ENCODE measurements at regions not wholly inside any gene's neighbourhood (a gene's known extent, or its start where the extent isn't known, plus 50 kb on each side); places are given as distances from the start of the nearest gene placed in this dataset.

DNA sequence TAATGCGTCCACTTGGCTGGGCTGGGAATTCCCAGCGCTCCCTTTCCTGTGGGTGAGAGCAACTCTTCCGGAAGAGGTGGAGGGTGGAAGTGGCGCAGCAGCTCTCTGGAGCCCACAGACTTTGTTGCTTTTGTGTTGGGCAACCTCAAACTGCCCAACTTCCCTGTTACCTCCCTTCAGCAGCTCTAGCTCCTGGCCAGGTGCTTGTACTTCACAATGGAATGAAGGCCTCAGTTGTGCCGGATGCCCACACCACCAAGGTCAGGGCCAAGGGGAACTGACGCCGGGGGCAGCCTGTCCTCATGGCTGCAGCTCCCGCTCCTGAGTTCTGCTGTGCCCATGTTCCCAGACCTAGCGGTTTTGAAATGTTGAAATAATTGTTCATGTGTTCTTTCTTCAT lies 322.9 kb downstream of the GALR1 start:
- DNase-seq = no peak

DNA sequence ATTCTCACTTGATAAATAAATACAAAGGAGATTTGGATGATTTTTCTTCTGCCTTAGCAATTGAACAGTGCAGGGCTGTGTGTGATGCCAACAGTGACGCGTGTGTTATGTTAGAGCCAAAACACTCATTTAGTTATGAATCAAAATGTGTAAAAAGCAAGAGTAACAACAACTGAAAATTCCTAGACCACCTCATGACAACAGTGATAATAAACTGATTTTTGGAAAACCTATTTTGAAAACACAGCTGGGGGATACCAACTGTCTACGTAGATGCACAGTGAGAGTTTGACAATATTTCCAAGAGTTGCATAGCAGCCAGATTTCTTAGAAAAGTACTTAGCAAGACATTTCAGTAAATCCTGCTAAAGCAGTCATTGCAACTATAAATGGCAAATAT lies 323.9 kb downstream of the GALR1 start:
- no peak for DNase-seq

DNA sequence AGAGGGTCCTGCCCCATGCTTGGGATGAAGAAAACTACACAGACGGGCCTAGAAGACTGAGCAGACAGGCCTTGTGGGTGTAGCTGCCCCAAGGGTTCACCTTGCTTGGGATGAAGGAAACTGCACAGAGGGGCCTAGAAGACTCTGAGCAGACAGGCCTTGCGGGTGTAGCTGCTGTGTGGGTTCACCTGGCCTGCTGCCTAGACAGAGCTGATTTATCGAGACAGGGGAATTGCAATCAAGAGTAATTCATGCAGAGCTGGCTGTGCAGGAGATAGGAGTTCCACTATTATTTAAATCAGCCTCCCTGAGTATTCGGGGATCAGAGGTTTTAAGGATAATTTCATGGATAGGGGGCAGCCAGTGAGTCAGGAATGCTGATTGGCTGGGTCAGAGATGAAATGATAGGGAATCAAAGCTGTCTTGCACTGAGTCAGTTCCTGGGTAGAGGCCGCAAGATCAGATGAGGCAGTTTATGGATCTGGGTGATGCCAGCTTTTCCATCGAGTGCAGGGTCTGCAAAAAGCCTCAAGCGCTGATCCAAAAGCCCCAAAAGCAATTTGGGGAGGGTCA lies 341.4 kb downstream of the GALR1 start:
- DNase-seq = no peak

DNA sequence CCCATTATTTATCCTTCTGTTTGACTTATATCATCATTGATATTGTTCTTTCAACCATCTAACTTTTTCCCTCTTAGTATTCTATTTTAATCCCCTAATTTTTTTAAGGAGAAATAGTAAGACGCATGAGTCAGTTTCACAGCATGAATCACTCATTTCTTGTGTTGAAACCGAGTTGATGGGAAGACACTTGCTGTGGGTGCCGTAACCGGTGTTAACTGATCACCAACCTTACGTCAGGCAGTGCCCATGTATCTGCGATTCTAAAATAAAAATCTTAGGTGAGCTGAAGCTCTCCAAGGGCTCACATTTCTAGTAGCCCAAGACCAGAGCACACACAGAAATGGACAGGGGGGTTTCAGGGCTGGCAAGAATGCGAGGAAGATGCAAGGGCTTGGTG lies 348.1 kb downstream of the GALR1 start:
- no peak for DNase-seq

DNA sequence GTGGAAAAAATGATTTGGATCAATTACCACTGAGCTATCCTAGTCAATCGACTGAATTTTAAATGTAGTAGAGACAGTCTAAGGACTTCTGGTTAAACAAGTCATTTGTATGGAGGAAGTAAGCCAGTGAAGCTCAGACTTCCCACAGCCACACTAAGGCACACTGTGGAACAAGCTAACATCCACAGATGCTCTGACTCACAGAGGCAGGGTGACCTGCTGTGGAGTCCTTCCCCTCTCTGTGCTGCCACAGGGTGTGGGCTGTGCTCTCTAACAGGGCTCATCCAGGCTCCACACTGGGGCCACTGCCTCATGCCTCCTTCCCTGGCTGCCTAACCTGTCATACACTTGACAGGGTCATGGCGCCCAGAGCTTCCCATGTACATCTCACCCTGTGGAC lies 351.0 kb downstream of the GALR1 start:
- DNase-seq = no peak

DNA sequence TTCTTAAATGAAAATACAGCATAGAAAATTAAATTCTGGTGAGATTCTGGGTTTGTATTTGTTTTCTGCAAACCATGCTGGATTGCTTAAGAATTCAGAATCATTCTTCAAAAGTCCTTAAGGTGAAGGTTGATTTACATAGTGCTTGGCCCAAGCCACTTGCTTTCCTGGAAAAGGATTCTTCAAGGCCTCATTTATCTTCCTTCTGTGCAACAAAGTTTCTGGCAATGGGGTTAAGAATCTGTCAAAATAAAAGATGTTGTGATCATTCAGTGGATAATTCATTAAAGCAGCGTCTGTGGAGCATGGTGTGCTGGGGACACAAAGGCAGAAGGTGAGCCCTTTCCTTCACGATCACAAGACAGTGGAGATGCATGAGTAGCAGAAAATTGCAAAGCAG lies 351.9 kb downstream of the GALR1 start:
- no peak for DNase-seq

DNA sequence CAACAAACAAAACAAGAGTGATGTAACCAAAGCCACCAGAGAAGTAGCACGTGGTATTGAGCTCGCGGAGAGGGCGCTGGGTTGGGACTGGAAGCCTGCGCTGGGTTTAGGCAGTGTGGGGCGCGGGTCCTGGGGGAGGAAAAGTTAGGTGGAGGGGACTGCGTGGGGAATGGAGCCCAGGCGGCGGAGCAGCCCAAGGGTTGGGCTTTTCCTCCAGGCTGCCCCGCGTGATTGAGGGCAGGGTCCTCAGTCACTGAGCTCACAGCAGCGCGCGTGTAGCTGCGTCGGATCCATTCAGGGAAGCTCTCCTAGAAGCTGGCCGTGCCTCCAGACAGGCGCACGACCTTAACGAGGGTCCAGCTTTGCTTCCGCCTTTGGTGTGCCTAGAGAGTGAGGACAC lies 357.4 kb downstream of the GALR1 start:
- no peak for DNase-seq

DNA sequence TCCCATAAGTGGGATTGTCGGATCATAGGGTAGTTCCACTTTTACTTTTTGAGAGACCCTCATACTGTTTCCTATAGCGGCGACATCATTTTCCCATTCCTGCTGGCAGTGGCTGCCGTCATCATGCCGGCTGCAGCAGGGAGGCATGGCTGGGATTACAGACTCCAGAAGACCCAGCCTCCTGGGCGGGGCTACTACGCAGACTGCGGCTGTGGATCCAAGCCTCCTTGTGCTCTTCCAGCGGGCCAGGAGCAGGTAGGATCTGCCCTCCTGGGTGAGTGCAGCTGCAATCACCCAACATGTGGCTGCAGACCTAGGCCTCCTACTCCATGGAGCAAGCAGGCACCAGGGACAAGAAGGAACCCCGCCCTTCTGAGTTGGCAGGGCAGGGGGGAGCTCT lies 359.2 kb downstream of the GALR1 start:
- no peak for DNase-seq

DNA sequence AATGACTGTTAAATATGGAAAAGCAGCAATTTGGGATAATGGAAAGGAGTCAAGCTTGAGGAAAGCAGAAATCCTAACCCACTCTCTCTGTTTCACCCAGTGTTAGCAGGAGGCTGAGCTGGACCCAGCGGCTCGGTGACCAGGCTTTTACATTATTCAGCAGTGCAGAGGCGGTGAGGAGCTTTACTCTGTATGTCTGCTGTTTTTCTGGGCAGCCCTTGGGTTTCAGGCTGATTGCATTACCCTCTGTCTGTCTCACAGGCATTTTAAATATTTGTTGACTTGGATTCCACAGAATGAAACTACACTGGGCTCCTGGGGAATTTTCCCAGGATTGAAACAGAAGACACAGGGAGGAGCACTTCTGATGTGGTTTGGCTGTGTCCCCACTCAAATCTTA lies 368.0 kb downstream of the GALR1 start:
- DNase-seq = no peak

DNA sequence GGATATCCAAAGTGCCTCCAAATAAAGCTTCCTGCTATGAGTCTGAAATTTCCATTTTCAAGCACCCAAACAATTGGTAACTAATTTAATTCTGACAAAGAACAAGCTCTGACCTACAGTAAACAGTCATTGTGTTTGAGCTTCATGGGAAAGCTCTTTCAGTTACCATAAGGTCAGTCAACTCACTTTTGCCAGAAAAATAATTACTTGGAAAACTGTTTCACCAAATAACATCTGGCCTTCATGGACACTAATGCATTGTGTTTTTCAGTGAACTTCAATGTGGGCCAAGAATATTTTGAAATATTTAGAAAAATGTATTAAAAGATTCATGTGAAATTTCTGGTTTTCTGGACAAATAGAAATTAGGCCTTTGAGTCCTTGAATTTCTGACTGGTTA lies 369.9 kb downstream of the GALR1 start:
- no peak for DNase-seq

DNA sequence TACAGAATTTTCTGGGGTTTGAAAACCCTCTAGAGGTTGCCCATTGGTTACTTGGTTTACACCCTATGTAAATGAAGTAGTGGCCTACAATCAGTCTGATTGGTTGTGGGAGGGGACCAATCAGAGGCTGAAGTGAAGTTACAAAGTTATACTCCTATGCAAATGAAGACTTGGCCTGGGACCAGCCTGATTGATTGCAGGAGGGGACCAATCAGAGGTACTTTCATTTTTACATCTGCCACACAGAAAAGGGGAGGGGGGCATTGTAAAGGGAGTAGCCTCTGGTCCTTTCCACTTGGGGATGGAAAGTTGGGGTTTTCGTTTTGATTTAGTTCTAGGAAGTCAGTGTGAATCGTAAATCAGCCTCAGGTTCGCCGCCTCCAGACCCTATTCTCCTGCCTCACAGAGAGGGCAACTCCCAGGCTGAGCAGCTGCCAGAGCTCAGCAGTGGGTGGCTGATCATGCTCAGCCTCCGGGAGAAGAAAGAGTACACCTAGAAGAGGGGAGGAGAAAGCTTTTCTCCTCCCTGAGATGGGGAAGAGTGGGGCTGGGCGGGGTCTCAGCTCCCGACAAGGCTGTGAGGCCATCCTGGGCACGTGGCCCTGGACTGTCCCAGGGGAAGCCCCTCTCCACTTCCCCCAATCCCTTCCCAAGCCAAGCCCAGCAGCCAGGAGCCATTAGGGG lies 372.5 kb downstream of the GALR1 start:
- no peak for DNase-seq

DNA sequence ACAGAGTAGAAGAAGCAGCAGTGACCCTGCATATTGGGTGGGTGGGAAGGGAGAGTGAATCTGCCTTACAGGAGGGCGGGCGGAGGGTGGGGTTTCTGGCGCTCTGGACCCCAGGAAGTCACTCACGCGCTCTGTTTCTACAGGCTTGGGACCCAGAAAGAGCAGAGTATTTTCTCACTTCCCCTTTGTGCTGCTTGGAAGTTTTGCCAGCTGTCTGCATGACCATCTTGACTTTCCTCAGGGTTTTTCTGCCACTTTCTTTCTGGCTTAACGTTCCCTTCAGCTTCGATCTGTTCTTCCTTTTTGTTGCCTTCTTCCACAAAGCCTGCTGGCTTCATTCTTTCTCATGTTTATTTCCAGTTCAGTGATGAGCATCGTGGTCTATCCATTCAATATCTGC lies 383.1 kb downstream of the GALR1 start:
- DNase-seq = peak in 1 of 56 donors; percentile 3

DNA sequence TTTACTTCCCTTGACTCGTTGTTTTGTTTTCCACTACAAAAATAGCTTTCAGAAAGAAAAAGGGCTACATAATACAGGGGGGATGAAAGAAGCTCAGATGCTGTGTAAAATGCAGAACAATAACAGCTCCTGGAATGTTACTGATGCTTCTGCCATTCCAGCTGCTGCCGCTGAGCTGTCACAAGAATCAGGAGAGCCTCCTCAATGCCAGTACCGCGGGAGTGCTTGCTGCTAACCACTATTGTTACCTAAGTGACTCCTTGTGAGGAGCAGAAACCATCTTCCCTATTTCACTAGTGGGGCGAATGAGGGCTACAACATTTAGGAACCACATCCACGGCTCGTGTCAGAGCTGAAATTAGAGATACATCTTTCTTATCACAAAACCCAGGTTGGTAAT lies 384.8 kb downstream of the GALR1 start:
- no peak for DNase-seq

DNA sequence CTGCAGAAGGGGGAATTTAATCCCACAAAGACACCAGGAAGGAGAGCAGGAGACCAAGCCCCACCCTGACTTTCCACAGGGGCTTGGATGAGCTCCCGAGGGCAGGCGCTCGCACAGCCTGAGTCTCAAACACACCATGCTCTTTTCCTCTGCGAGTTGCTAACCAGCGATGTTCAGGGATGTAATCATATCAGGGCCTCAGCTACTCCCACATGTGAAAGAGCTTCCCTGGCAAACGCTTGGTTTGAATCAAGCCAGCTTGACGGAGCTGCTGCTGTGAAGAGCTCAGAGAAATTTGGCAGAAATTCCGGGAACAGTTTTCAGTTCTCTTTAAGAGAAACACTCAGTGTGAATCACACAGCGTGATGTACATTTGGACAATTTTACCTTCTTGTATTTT lies 385.8 kb downstream of the GALR1 start:
- DNase-seq = peak in 30 of 56 donors; percentile 8 to 72 (median 32)

DNA sequence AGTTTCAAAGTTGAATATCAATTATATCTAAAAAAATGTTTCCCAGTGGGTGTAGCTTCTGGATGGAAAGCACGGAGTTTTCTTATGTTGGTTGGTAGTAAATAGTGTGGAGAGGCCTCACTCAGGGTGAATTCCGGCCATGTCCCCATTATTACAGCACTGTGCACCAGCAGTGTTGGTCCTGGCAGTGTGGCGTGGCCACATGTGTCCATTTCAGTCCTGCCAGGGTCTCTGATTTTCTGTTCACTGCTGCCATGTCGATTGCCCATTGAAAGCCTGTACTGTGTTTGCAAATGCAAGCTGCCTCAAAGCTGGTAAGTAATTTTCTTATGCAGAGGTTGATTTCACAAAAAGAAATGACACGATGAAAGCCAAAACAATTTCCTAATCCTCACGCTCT lies 386.2 kb downstream of the GALR1 start:
- DNase-seq = peak in 2 of 56 donors; percentile 43

DNA sequence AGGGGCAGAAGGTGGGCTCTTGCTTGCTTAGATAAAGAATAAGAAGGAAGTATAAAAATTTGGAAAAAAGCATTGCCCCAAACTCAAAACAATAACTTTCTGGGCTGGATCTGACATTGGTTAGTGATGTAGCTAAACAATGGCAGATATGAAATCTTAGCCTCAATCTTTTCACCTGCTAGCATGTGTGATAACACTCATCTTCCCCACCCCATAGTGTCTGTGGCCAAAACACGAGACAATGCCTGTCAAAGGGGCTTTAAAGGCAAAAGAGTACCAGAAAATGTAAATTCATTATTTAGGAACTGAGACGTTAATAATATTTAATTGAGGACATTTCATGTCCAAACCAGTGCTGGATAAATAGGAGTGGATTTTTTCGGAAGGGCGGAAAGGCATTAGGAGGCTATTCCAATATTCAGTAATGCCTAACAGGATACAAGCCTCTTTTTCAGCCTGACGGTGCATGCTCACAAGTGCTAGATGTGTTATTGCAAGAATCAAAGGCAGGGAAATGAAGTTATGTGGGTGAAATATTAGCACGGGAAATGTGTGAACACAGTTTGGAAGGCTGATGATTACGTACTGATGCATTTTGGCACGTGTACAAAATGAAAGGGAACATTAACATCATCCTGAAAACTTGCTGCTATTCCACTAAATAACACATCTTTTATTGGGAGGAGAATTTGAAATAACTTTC lies 395.7 kb downstream of the GALR1 start:
- no peak for DNase-seq

DNA sequence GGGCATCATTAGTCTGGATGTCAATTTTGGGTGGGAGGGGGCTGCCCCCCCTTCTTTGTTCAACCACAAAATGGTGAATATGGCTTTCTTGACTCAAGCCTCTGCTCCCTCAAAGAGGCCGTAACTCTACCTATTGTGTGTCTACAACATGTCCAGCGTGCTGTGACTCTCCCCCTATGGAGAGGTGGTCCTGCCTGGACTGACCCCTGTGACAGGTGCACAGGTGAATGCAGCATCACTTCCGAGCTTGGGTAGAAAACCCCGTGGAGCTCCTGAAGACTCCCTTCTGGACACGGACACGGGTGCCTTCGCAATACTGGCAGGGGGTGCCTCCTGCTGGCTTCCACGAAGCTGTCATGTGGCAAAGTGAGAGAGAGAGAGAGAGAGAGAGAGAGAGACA lies 397.8 kb downstream of the GALR1 start:
- no peak for DNase-seq

DNA sequence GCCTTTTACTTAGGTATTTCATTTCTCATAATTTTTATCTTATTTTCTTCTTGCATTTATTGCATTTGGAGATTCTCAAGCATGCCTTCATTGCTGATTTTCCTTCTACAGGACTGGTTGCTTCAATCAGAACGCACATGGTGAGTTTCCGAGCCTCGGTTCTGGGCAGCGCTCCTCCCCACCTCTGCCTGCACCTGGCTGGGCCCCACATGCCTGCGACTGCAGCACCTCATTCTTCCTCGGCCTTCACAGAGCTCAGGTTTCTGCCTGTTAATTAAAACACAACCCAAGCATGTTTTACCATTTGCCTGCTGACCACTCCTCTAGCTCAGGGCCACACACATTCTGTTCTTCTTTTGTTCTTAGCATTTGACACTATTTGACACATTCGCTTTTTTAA lies 398.8 kb downstream of the GALR1 start:
- DNase-seq = no peak

DNA sequence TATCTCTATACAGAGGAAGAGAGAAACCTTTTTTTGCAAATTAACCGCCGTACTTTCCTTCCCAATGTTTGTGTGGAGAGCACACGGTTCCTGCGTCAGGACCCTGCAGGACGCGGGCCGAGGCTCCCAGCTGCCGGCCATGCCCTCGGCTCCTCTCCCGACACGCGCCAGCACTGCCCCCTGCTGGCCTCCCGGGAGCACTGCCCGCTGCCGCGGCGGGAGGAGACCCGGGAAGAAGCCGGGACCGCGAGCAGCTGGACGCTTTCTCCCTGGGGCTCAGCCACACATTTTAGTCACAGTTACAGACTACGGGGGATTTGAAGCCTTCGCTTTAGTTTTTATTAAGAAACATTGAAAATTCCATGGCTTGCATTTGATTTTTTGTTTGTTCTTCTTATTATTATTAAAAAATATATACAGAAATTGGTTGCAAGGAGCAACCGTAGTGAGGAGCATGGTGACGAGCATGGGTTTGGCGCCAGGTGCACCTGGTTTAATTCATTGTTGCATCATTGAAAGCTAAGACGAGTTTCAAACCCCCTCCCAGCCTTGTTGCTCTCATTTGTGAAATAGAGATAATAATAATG lies 401.2 kb downstream of the GALR1 start:
- DNase-seq = peak in 48 of 56 donors; percentile 6 to 82 (median 38)

DNA sequence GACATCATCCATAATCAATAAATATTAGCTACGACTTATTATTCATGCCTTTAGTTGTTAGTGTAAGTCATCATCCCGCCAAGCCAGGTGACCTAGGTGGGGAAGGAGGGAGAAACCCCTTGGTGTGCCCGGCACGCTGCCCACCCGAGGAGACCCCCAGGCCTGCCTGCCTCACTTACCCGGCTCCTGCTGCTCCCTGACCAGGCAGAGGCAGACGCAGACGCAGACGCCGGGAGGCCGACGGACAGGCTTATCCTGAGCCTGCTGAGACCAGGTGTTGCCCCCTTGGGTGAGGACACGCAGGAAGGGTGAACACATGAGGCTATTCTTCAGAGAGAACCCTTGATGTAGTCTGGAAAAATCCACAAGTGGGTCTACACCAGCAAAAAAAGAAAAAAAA lies 401.8 kb downstream of the GALR1 start:
- no peak for DNase-seq

DNA sequence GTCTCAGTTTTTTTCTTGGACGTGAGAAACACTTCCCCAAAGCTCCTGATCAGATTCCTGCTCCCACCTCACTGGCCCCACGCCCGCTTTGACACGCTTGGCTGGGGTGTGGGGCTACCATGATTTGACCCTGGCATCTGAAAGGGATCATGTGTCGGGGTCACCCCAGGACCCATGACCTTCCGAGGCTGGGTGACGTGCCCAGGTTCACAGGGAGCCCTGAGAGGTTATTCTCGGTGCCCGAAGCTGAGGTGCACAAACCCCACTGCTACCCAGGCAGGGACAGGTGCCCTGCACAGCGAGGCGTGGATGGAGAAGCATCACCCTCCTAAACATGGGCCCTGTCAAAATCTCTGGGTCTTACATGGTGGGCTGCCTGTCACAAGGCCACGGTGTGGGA lies 404.1 kb downstream of the GALR1 start:
- DNase-seq = no peak

DNA sequence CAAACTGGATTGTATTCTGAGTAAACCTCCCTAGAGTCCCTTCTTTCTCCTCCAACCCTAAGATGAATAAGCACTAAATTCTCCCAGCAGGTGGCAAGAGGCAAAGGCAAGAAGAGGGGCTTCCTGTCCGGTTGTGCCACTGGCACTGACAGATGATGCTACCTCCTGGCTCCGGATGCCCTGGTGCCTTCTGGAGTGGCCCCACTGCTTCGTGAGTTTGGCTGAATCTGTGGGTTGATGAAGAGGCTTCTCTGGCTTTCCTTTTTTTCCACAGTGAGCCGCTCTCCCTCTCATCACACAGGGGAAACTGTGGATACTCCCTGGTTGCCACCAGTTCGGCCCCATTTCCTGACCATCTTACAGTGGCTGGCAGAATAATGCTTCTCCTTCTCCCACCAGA lies 404.7 kb downstream of the GALR1 start:
- no peak for DNase-seq
